HG02759 (cell line): ENCODE measurements at regions not wholly inside any gene's neighbourhood (a gene's known extent, or its start where the extent isn't known, plus 50 kb on each side); places are given as distances from the start of the nearest gene placed in this dataset.
"Not testable (repeated sequence)": the region's sequence is repeated elsewhere in the genome, so short reads cannot be mapped to it uniquely, and the experiment has no call there.

Experiments
- ATAC-seq: cut with Tn5 transposase; IDR thresholded peaks from one replicate; pipeline ENCODE4 v1.9.1; 2021; ENCODE audit warnings: mild to moderate bottlenecking, moderate library complexity; ENCODE audit not compliant: unreplicated experiment

GRCh38 chr14:30064454-30064853, 136.8 kb upstream of the PRKD1 start:
- ATAC-seq = no peak

- no peak for ATAC-seq
These were observed 141.9 kb upstream of the PRKD1 start for GRCh38 chr14:30069536-30069935.

- ATAC-seq = not testable (repeated sequence)
These were observed 144.8 kb upstream of the PRKD1 start for GRCh38 chr14:30072454-30072853.

- ATAC-seq = no peak
These were observed 150.3 kb upstream of the PRKD1 start for GRCh38 chr14:30077946-30078345.

- ATAC-seq = no peak
These were observed 151.3 kb upstream of the PRKD1 start for GRCh38 chr14:30078811-30079402.

GRCh38 chr14:30082486-30082885, 154.8 kb upstream of the PRKD1 start:
- no peak for ATAC-seq

GRCh38 chr14:30084811-30085210, 157.2 kb upstream of the PRKD1 start:
- no peak for ATAC-seq

GRCh38 chr14:30085943-30086342, 158.3 kb upstream of the PRKD1 start:
- no peak for ATAC-seq

GRCh38 chr14:30088620-30089019, 161.0 kb upstream of the PRKD1 start:
- no peak for ATAC-seq

- ATAC-seq = no peak
These were observed 181.5 kb upstream of the PRKD1 start for GRCh38 chr14:30108975-30109700.

- no peak for ATAC-seq
These were observed 186.4 kb upstream of the PRKD1 start for GRCh38 chr14:30114051-30114450.

GRCh38 chr14:30115756-30116155, 188.1 kb upstream of the PRKD1 start:
- no peak for ATAC-seq

- ATAC-seq = no peak
These were observed 191.5 kb upstream of the PRKD1 start for GRCh38 chr14:30118992-30119640.

GRCh38 chr14:30125322-30125979, 197.8 kb upstream of the PRKD1 start:
- no peak for ATAC-seq

- ATAC-seq = no peak
These were observed 202.2 kb upstream of the PRKD1 start for GRCh38 chr14:30129807-30130206.

GRCh38 chr14:30131581-30132097, 204.0 kb upstream of the PRKD1 start:
- no peak for ATAC-seq

- ATAC-seq = no peak
These were observed 204.5 kb upstream of the PRKD1 start for GRCh38 chr14:30132196-30132595.

GRCh38 chr14:30134936-30135335, 207.3 kb upstream of the PRKD1 start:
- ATAC-seq = no peak

GRCh38 chr14:30138567-30138966, 210.9 kb upstream of the PRKD1 start:
- ATAC-seq = no peak

GRCh38 chr14:30142216-30142615, 214.6 kb upstream of the PRKD1 start:
- no peak for ATAC-seq

- ATAC-seq = no peak
These were observed 216.0 kb upstream of the PRKD1 start for GRCh38 chr14:30143627-30144026.
